NCI-H1436 (cell line): ENCODE measurements at regions not wholly inside any gene's neighbourhood (a gene's known extent, or its start where the extent isn't known, plus 50 kb on each side); places are given as distances from the start of the nearest gene placed in this dataset.

Source experiments
- DNase-seq: peaks from one replicate; lab custom pipeline; 2025; lab: John Stamatoyannopoulos, UW

GRCh38 chr6:139577124-139577762 lies 202.8 kb upstream of the CITED2 start:
- no peak for DNase-seq

DNA sequence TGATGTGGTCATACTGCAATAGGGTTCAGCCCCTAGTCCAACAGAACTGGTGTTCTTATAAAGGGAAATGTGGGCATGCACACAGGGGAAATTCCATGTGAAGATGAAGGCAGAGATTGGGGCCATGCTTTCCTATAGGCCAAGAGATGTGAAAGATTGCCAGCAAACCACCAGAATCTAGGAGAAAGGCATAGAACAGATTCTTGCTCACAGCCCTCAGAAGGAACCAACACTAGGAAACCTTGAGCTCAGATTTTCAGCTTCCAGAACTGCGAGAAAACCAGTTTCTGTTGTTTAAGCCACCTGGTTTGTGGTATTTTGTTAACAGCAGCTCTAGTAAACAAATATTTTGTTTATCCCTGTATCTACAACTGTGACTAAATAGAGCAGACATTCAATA lies 197.6 kb upstream of the CITED2 start:
- DNase-seq: no peak

DNA sequence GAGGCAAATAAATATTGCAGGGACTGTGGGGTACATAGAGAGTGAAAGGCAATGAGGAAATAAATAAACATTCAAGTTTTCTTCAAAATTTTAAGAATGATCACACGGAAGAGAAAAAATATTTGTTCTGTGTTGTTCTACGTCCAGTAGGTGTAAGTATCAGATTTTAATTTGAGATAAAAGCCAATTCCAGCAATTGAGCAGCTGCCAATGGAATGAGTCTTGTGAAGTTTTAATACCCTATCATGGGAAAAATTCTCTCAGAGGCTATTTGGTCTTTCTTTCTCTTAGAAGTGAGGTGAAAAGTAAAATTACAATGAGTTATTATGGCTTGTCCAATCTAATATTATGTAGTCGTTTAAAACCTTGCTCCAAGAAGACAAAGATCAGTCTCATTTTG lies 195.7 kb upstream of the CITED2 start:
- DNase-seq: no peak

DNA sequence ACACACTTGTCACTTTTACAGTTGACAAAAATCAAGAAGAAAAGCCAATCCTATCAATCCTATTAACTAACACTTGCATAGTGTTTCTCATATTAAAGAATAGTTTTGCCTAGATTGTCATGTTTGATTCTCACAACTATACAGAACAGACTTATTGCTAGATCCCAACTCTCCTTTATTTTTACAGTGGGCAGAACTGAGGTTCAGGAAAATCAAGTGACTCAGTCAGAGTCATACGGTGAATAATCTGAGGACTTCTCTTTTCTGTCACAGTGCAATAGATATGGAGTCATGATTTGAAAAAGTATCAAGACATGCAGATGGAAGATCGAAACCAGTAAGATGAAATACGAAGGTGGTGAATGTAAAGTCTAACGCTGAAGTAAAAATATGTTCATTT lies 195.1 kb upstream of the CITED2 start:
- no peak for DNase-seq

- no peak for DNase-seq
Measured at GRCh38 chr6:139568956-139569538, 194.6 kb upstream of the CITED2 start.

DNA sequence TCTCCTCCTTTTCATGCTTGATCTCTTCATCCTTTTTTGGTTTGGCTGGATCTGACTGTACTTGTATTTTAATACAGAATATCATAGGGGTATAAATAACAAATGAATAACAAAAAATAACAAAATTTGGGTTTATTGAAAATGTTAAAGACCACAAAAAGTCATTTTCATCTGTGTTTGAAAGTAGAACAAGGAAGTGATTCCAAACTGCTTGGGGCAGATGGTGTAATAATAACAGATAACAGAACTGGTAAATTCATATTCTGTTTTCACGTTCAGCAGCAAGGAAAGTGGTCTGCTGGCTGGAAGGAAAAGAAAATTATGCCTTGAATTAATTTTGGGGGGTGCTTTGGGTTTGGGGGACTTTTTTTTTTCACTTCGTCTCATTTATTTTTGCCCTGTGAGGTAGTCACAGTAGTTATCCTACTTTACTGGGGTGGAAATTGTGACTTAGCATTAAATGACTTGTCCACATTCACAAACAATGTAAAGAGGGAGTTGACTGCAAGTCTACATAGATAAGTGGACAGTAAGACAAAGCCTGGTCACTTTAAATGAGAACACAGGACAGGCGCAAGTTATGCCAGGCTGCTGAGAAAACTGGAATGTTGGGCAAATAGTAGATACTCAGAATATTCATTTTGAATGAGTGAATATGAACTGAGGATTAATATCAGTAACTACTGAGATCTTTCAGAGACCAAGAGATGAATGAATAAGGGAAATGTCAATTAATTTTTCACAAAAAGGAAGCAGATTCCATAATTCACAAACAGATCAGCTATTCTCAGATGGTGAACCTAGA lies 193.9 kb upstream of the CITED2 start:
- no peak for DNase-seq

- DNase-seq: no peak
Measured at GRCh38 chr6:139567095-139567494, 192.6 kb upstream of the CITED2 start.

GRCh38 chr6:139565591-139565990 lies 191.1 kb upstream of the CITED2 start:
- no peak for DNase-seq

- DNase-seq: no peak
Measured at GRCh38 chr6:139557547-139557946, 183.1 kb upstream of the CITED2 start.

- DNase-seq: no peak
Measured at GRCh38 chr6:139556532-139556931, 182.1 kb upstream of the CITED2 start.

- DNase-seq: no peak
Measured at GRCh38 chr6:139553916-139554315, 179.5 kb upstream of the CITED2 start.

DNA sequence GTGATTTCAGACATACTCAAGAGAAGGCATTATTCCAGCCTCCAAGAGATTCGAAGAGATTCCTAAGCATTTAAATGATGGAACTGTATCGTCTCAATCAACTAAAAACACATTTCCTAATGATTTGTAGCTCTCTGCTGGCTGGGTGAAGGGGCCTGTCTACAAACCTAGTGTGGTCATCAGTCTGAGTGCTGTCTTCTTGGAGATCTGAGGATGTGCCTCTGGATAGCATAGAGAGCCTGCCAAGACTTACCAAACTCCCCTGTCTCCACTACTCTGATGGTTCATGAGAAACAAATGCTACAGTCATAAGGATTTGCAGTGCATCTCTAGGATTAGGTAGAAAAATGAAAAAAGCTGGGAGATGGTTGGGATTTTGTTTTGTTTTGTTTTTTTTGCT lies 176.9 kb upstream of the CITED2 start:
- no peak for DNase-seq

- DNase-seq: no peak
Measured at GRCh38 chr6:139550361-139550760, 175.9 kb upstream of the CITED2 start.

DNA sequence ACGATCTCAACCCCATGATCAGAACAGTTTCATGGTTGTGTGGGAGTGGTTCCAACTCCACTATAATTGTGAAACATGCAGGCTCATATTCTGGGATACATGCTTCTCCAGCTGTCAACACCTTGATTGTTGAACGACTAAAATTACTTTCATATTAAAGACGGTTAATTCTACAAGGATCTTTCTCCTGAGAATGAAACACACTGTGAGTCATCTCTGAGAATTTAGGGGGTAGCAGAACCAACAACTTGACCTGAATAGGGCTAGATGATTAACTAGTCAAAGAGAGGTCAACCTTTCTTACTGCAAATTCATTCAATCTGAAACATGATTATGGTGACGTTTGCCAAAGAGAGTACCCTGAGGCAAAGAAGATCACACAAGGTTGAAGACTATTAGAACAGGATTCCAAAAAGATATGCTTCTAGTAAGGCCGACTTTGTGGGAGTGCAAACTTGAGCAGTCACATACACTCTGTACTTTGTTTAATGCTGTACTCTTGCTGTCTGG lies 175.2 kb upstream of the CITED2 start:
- no peak for DNase-seq

DNA sequence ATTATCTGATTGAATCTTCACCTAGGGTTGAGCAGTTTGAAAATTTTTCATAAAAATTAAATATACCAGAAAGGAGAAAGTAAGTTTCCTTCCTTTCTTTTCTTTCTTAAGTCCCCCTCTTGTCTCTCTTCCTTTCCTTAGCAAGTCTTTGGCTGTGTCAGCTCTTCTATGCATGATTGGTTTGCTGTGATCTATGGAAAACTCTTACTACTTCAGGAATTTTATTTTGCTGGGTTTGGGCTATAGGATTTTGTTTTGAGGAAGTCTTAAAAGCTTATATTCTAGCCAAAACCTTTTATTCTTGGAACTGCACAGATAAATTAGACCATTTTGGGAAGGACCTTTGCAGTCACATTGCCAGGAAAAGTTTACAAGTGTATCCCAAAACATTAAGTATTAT lies 173.4 kb upstream of the CITED2 start:
- DNase-seq: no peak

DNA sequence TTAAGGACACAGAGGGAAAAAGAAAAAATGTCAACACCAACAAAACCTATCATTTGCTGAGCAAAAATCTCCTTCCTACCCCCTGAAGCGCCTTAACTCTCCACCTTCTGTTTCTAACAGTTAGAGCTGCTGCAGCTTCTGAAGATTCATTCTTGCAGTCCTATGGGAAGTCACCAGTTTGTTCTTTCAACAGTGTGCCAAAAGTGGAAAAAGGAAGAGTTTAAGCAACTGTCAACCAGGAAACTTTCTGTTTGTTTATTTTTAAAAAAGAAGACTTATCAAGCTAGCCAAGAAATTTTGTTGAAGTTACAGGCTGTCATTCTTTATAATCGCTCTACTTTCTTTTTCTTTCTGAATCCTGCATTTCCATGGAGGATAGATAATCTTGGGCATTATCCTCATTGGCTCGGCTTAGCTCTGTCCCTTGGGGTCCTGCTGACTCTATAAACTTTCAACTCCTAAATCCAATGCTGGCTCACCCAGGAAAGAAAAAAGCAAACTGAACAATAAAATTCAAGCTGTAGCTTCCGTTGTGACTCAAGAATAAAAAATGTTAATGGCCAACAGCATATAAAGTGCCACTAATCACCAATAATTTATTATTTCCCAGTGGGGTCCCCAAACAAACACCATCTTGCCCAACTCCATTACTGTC lies 172.8 kb upstream of the CITED2 start:
- no peak for DNase-seq

DNA sequence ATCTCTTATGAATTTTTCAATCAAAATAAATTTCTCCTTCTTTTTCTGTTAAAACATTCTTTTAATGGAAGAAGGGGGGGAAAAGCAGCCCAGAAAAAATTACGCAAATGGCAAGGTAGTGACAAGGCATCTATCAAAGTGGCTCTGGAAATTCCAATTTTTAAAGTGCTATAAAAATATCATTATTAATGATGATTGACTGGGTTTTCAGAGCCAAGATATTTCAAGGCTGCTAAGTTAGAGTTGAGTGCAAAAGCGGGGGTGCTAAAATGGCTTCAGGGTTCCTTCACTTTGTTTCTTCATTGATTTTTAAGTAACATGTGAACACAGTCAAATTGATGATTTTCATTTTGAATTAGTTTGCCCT lies 171.6 kb upstream of the CITED2 start:
- no peak for DNase-seq

DNA sequence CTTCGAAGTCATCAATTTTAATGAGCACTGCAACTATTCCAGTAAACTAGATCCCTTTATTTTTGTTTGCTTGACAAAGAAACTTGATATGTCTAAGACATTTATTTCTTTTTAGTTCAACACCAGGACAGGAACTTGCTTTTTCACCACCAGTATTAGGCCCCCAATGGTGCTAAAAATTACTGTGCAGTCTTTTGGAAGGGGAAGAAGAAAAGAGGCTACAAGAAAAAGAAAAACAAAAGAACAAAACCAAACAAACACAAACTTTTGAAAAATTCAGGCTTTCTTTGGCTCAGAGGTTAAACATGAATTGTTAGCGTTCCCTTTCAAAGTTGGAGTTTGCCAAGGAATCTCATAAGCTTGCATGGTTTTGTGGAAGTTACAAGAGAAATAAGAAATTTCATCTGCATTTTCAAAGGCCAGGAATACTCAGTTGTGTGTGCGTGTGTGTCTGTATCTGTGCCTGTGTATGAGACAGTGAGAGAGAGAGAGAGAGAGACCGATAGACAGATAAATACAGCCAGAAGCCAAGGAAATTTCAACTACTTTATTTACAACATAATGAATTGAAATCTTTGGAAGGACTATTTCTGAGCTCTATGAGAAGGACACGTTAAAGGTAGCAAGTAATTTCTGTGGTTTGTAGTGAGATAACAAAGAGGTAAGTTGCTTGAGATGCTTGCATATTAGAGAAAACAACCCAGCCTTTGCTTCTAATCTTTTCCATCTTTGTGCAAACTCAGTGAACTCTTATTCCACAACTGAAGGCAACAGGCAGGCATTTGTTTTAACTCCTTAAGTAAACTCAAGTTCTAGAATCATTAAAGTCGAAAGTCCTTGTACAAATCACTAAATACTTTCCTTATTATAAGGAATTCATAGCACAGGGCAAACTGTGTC lies 171.0 kb upstream of the CITED2 start:
- DNase-seq: no peak

DNA sequence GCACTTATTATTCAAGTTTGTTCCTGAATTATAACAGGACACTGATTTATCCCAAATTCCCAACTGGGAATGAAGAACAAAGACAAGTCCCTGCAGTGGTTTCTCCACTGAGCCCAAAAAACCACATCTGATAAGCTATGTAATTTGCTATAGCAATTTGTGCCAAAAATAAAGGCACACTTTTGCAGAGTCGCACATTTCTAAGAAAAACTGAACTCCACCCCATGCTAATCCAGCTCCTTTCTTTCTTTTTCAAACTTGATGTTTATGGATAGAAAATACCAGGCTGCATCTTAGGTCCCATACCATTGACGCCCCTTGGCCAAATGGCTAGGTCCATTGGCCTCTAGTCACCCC lies 170.2 kb upstream of the CITED2 start:
- DNase-seq: no peak

- DNase-seq: no peak
Measured at GRCh38 chr6:139542351-139542750, 167.9 kb upstream of the CITED2 start.

- DNase-seq: no peak
Measured at GRCh38 chr6:139540894-139541293, 166.4 kb upstream of the CITED2 start.

GRCh38 chr6:139540276-139540675 lies 165.8 kb upstream of the CITED2 start:
- no peak for DNase-seq
